Fibroblast of villous mesenchyme (primary cell): ENCODE measurements at regions not wholly inside any gene's neighbourhood (a gene's known extent, or its start where the extent isn't known, plus 50 kb on each side); places are given as distances from the start of the nearest gene placed in this dataset.

Experiments used
- DNase-seq: peaks from one replicate; pipeline ENCODE4 v3.0.0-alpha.2; 2010; ENCODE audit warnings: low read depth
- H3K4me3 ChIP-seq: 2 replicates; pipeline ENCODE4 v1.5.1; 2011; ENCODE audit warnings: low read depth, mild to moderate bottlenecking, low read length
- TF ChIP-seq, protein P1 (sequence below): IDR thresholded peaks from 2 replicates; pipeline ENCODE4 v1.5.1; 2012; ENCODE audit warnings: low read depth, mild to moderate bottlenecking, low read length; ENCODE audit not compliant: insufficient read depth

GRCh38 chr1:173414539-173415226, 62.5 kb upstream of the PRDX6 start:
- TF ChIP-seq, protein P1, sequence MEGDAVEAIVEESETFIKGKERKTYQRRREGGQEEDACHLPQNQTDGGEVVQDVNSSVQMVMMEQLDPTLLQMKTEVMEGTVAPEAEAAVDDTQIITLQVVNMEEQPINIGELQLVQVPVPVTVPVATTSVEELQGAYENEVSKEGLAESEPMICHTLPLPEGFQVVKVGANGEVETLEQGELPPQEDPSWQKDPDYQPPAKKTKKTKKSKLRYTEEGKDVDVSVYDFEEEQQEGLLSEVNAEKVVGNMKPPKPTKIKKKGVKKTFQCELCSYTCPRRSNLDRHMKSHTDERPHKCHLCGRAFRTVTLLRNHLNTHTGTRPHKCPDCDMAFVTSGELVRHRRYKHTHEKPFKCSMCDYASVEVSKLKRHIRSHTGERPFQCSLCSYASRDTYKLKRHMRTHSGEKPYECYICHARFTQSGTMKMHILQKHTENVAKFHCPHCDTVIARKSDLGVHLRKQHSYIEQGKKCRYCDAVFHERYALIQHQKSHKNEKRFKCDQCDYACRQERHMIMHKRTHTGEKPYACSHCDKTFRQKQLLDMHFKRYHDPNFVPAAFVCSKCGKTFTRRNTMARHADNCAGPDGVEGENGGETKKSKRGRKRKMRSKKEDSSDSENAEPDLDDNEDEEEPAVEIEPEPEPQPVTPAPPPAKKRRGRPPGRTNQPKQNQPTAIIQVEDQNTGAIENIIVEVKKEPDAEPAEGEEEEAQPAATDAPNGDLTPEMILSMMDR = no peak
- H3K4me3 ChIP-seq = no peak overlapping the region
- no peak for DNase-seq

- no peak for DNase-seq
- TF ChIP-seq, protein P1 = no peak
- H3K4me3 ChIP-seq = no peak overlapping the region
These were observed 61.6 kb upstream of the PRDX6 start for GRCh38 chr1:173415490-173415889.

GRCh38 chr1:173415905-173416450, 61.2 kb upstream of the PRDX6 start:
- TF ChIP-seq, protein P1 = no peak
- no peak overlapping the region for H3K4me3 ChIP-seq
- DNase-seq = no peak

- H3K4me3 ChIP-seq = no peak overlapping the region
- TF ChIP-seq, protein P1 = no peak
- DNase-seq = no peak
These were observed 59.6 kb upstream of the PRDX6 start for GRCh38 chr1:173417563-173417962.

DNA sequence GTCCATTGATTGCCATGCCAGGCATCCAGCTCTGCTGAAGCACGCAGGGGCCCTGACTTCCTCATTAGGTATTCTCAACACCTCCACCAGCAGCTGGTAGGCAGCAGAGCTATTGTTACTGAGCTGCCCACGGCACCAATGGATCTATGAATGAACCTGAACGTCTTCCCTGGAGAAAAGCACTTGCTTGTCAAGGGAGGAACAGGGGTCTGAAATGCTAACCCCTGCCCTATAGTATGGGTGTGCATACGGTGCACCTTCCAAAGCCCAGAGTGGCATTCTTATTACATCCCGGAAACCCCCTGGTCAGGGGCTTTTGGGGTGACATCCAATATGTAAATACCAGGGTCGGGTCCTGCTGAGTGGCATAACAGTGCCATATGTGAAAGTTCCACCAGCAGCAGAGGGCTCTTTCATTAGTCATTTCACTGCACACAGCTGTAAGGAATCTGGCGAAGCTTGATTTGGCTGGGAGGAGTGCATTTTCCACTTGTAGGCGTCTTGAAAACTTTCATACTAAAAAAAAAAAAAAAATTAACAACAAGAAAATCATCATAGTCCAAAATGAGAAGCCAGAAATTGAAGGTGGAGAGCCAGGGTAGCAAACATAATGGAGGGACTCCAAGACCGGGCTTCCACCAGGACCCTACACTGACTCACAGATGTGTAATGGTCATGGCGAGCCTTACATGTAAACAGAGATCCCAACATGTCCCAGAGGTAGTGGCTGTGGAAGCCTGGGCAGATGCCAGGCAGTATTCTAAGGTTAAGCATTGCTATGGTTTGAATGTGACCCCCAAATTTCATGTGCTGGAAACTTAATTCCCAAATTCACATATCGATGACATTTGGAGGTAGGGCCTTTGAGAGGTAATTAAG, 58.8 kb upstream of the PRDX6 start:
- DNase-seq = no peak
- TF ChIP-seq, protein P1 = no peak
- H3K4me3 ChIP-seq = no peak overlapping the region

DNA sequence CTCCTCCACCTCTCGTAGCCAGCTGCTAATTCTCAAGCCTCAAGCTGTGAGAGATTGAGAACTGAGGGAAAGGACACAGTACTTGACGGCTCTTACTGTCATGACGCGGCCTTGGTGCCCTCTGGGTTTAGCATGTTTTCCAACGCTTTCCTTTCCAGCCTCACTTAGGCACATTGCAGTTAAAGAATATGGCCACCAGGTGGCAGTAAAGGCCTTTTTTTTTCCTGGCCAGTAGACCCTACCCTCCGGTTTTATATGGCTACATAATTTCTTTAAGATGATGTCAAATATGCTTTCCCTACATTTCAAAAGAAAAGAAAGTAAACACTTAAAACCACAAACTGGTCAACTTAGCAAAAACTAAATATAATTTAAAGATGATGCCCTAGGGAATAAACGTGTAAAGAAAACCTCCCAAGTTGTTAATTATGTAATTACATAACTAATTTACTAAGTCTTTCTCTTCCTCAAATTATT, 56.8 kb upstream of the PRDX6 start:
- H3K4me3 ChIP-seq = no peak overlapping the region
- peak; percentile 87 for DNase-seq
- TF ChIP-seq, protein P1 = peak; percentile 72
